Common myeloid progenitor, CD34-positive (primary cell): ENCODE measurements at regions not wholly inside any gene's neighbourhood (a gene's known extent, or its start where the extent isn't known, plus 50 kb on each side); places are given as distances from the start of the nearest gene placed in this dataset.

Source experiments
- CTCF ChIA-PET: fragments of 350-600 bp; sonication (Branson Sonifier 250); formaldehyde crosslinking; loops from one replicate; lab custom pipeline; 2021; ENCODE audit warnings: antibody characterized with exemption; lab: Charles Lee
- POLR2A ChIA-PET: fragments of 350-600 bp; sonication (Branson Sonifier 250); formaldehyde crosslinking; loops from one replicate; lab custom pipeline; 2021; ENCODE audit warnings: antibody characterized with exemption; lab: Charles Lee
- DNase-seq, 3 donors: peaks; one replicate each; pipeline versions ENCODE4 v3.0.0 to v3.0.0-alpha.2; 2013
- H3K27ac ChIP-seq, 2 experiments: 1 replicate in 1 of 2; 2 replicates in 1 of 2; pipeline ENCODE4 v1.7.0; 2013; ENCODE audit warnings: inconsistent platforms in 2 of 2, low read length in 2 of 2, mild to moderate bottlenecking in 2 of 2, low read depth in 1 of 2, moderate library complexity in 1 of 2; ENCODE audit not compliant: severe bottlenecking in 2 of 2, insufficient read depth in 1 of 2, poor library complexity in 1 of 2
- H3K27me3 ChIP-seq, 5 experiments: replicated peaks in 2 of 5; 1 replicate in 3 of 5; 2 replicates in 2 of 5; pipeline versions ENCODE4 v1.6.1 to v1.7.0; 2013; ENCODE audit warnings: low read length in 4 of 5, mild to moderate bottlenecking in 2 of 5, moderate library complexity in 2 of 5, inconsistent platforms in 1 of 5; ENCODE audit not compliant: insufficient read depth in 5 of 5, control insufficient read depth in 4 of 5
- H3K36me3 ChIP-seq, 4 experiments: 1 replicate in 2 of 4; 2 replicates in 2 of 4; pipeline versions ENCODE4 v1.6.1 to v1.7.0; 2013; ENCODE audit warnings: low read length in 3 of 4, control low read depth in 1 of 4, mild to moderate bottlenecking in 1 of 4; ENCODE audit not compliant: control insufficient read depth in 4 of 4, insufficient read depth in 4 of 4
- H3K4me1 ChIP-seq, 4 experiments: 1 replicate in 3 of 4; 2 replicates in 1 of 4; pipeline versions ENCODE4 v1.6.1 to v1.7.1; 2013; ENCODE audit warnings: low read length in 3 of 4, mild to moderate bottlenecking in 3 of 4, control low read depth in 1 of 4, inconsistent platforms in 1 of 4, moderate library complexity in 1 of 4; ENCODE audit not compliant: control insufficient read depth in 4 of 4, insufficient read depth in 4 of 4; ENCODE audit errors: control extremely low read depth in 1 of 4
- H3K4me3 ChIP-seq, 7 experiments: 1 replicate in 4 of 7; 2 replicates in 3 of 7; pipeline versions ENCODE4 v1.5.1 to v1.7.0; 2013; ENCODE audit warnings: mild to moderate bottlenecking in 7 of 7, low read length in 6 of 7, moderate library complexity in 6 of 7, inconsistent platforms in 2 of 7, low read depth in 2 of 7, control low read depth in 1 of 7; ENCODE audit not compliant: insufficient read depth in 4 of 7, control insufficient read depth in 1 of 7; ENCODE audit errors: extremely low read depth in 1 of 7
- H3K9me3 ChIP-seq, 5 experiments: 1 replicate in 4 of 5; 2 replicates in 1 of 5; pipeline versions ENCODE4 v1.6.1 to v1.7.1; 2013; ENCODE audit warnings: low read length in 4 of 5, mild to moderate bottlenecking in 2 of 5, inconsistent platforms in 1 of 5, low read depth in 1 of 5, moderate library complexity in 1 of 5; ENCODE audit not compliant: control insufficient read depth in 4 of 5, insufficient read depth in 2 of 5; ENCODE audit errors: control extremely low read depth in 1 of 5
- WGBS: methylation state at CpG from one replicate; pipeline ENCODE4 v1.1.5; 2013; ENCODE audit not compliant: insufficient coverage; 5-methylcytosine and 5-hydroxymethylcytosine counted together

DNA sequence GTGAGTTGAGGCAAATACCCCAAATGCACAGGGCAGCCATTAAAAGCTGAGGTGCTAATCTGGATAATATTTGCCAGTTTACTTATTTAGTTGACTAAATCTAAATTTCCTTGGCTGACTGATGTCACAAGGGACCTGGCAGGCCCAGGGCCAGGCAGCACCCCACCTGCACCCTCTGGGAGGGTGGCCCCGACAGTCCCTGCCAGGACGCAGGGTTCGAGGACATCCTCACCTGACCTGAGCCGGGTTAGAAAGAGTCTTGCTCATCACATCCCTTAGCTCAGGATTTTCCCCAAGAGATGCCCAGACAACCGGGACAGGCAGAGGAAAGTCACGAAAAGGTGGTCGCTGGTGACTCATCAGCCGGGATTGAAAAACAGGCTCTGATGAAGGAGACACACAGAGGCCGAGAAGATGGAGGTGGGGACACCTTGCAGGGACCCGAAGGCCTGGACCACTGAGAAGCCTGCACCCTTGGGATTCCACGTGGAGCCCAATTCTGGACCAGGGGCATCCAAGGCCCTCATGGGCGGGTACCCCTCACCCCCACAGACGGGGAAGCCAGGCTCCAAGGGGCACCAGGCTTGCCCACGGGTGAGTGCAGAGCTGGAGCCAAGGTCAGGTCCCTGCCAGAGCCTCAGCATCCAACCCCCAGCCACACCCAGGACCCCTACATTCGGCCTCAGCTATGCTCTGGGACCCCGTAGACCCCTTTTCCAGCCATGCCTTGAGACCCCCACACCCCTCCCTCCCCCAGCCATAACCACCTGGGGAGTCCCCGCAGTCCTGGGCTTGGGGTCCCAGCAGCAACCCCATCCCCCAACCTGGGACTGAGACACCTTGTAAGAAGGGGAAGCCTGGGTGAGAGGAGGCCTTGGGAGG, 103.2 kb downstream of the SOX1 start:
- Histone ChIP-seq H3K36me3 (no peaks in the 10 kb centered on the region), H3K4me1 (no peaks in the 10 kb centered on the region), H3K4me3 (no peak overlapping the region), H3K9me3 (peaks cover 0 to 9% (median 3%) of the 10 kb centered on the region in 5 experiments), H3K27ac (no peak overlapping the region), H3K27me3 (peaks cover 0 to 18% (median 2%) of the 10 kb centered on the region in 5 experiments)
- POLR2A ChIA-PET = no interaction called here
- CTCF ChIA-PET = no interaction called here
- WGBS = 92% methylated on average over 16 of the region's 17 CpGs
- no peak for DNase-seq

DNA sequence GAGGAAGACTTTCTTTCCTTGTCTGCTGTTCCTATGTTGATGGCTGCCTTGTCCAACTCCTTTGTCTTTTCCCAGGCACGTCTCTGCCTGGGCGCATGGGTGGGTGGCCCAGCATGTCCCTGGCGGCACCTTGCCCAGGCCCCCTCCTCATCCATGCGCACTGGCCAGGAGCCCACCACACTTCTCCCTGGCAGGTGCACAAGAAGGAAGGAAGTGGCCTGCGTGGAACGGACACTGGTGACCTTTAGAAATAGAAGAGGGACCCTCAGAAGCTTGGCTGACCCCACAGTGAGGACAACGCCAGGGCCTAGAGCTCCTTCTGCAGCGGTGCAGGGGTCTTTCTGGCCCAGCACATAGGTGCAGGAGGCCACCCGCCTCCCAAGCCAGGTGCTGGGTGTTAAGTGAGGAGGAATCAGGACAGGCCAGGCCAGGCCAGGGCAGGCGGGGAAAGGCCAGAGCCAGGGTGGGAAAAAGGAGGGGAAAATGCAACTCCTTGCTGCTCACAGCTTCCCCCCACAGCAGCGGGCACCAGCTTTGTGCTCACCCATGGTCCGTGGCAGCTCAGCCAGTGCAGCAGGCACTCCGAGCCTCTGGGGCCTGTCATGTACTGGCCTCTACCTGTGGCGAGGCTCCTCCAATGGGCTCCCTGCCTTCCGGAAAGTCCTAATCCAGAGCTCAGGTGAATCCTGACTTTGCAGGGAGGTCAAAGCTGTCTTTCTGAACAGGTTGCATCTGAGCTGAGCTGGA, 104.0 kb downstream of the SOX1 start:
- no peak for DNase-seq
- 84% methylated on average over 15 of the region's 15 CpGs for WGBS
- Histone ChIP-seq H3K36me3 (no peaks in the 10 kb centered on the region), H3K9me3 (peaks cover 0 to 9% (median 3%) of the 10 kb centered on the region in 5 experiments), H3K4me3 (no peak overlapping the region), H3K27me3 (peaks cover 0 to 16% (median under 1%) of the 10 kb centered on the region in 5 experiments), H3K27ac (no peak overlapping the region), H3K4me1 (no peaks in the 10 kb centered on the region)
- POLR2A ChIA-PET = no interaction called here
- CTCF ChIA-PET = no interaction called here

DNA sequence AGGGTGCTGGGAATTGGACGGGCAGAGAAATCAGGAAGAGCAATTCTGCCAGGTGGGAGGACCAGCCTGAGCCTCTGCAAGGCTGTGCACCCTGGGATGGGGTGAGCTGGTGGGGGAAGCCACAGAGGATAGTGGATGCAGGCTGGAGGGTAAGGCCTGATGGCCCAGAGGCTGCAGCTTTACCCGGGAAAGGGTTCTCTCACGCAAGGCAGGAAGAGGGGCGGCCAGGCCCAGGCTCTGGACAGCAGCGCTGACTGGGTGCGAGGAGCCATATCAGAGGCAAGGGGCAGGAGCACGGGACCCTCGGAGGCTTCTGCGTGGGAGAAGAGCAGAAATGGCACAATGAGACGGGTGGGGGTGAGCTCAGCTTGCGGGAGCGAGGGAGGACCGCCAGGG, 104.6 kb downstream of the SOX1 start:
- Histone ChIP-seq H3K27ac (no peak overlapping the region), H3K36me3 (no peaks in the 10 kb centered on the region), H3K9me3 (peaks cover 0 to 9% (median 3%) of the 10 kb centered on the region in 5 experiments), H3K4me1 (no peaks in the 10 kb centered on the region), H3K27me3 (peaks cover 0 to 15% (median 0%) of the 10 kb centered on the region in 5 experiments), H3K4me3 (no peak overlapping the region)
- 84% methylated on average over 13 of the region's 13 CpGs for WGBS
- ChIA-PET CTCF (no interaction called here), POLR2A (no interaction called here)
- DNase-seq = no peak

DNA sequence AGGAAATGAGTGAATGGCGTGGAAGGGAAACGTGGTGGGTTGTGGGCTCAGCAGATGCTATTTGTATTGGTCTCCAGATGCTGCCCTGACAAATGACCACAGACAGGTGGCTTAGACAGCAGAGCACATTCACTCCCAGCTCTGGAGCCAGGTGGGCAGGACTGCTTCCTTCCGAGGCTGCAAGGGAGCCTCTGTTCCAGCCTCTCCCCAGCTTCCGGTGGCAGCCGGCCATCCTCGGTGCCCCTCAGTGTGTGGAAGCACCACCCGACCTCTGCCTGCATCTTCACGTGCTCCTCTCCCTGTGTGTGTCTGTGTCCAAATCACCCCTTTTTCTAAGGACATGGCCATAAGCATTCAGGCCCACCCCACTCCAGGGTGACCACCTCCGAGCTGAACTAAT, 105.1 kb downstream of the SOX1 start:
- 80% methylated on average over 8 of the region's 9 CpGs for WGBS
- DNase-seq = no peak
- H3K4me3 ChIP-seq = no peak overlapping the region
- ChIA-PET POLR2A (no interaction called here), CTCF (no interaction called here)
- peaks cover 0 to 9% (median 3%) of the 10 kb centered on the region in 5 experiments for H3K9me3 ChIP-seq
- H3K27ac ChIP-seq = no peak overlapping the region
- H3K4me1 ChIP-seq = no peaks in the 10 kb centered on the region
- H3K36me3 ChIP-seq = no peaks in the 10 kb centered on the region
- peaks cover 0 to 15% (median 0%) of the 10 kb centered on the region in 5 experiments for H3K27me3 ChIP-seq

DNA sequence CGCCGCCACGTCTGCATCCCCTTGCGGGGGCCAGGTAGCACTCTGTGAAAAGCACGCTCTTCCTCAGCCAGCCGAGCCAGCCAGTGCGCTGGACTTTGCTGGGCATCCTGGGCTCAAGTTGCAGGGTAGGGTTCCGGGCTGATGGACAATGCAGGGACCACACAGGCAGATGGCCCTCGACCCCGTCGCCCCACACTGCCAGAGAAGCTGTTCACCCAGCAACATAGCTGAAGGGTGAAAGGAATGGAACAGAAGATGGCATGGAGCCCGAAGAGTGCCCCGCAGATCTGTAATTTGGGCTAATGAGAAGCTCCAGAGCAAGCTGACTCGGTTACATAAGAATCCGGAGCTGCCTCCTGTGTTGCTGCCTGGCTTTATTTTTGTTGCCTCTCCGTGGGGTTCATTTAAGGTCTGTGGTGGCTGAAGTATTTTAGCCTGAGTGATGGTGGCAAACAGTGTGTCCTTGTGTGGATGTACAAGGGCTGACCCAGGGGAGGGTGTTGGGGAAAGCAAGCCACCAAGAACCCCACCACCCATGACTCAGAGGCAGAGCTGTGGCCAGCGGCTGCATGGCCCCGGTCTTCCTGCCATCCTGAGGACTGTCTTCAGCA, 105.8 kb downstream of the SOX1 start:
- Histone ChIP-seq H3K4me3 (no peak overlapping the region), H3K4me1 (no peaks in the 10 kb centered on the region), H3K27ac (no peak overlapping the region), H3K27me3 (peaks cover 0 to 10% (median 0%) of the 10 kb centered on the region in 5 experiments), H3K9me3 (peaks cover 0 to 9% (median 3%) of the 10 kb centered on the region in 5 experiments), H3K36me3 (no peaks in the 10 kb centered on the region)
- DNase-seq = no peak
- whole genome bisulfite sequencing = 90% methylated on average over 17 of the region's 18 CpGs
- CTCF ChIA-PET = no interaction called here
- POLR2A ChIA-PET = no interaction called here

DNA sequence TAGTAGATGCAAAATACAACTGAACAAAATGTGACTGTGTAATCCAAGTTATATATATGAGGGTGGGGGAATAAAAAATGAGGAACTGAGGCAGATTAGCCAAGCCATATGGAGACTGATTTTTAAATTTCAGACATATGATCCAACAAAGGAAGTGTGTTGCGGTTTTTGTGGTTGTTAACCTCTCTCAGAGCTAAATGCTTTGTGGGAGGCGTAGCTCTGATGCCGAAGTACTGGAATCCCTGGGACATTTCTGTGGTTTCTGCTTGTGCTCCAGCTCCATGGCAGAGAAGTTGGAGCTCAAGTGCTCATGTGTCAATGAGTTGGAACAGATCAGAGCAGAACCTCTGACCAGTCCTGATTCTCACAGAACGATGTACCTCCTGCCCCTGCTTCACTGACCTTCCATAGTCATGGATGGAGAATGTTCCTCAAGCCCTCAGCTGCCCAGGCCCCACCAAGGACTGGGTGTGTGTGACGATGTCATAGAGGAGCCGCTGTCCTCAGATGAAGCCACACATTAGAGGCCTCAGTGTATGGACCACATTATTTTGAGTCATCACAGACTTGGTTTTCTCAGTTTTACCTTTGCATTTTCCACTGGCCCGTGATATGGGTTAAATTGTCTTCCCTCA, 107.6 kb downstream of the SOX1 start:
- Histone ChIP-seq H3K9me3 (peaks cover 0 to 9% (median 3%) of the 10 kb centered on the region in 5 experiments), H3K4me3 (no peak overlapping the region), H3K27ac (no peak overlapping the region), H3K36me3 (no peaks in the 10 kb centered on the region), H3K27me3 (peaks cover 0 to 11% (median 0%) of the 10 kb centered on the region in 5 experiments), H3K4me1 (no peaks in the 10 kb centered on the region)
- ChIA-PET CTCF (no interaction called here), POLR2A (no interaction called here)
- WGBS = 81% methylated on average over 6 of the region's 7 CpGs
- DNase-seq = peak in 2 of 3 donors; percentile 1 to 6
